ENCODE measurements at regions not wholly inside any gene's neighbourhood (a gene's known extent, or its start where the extent isn't known, plus 50 kb on each side); places are given as distances from the start of the nearest gene placed in this dataset.

DNA sequence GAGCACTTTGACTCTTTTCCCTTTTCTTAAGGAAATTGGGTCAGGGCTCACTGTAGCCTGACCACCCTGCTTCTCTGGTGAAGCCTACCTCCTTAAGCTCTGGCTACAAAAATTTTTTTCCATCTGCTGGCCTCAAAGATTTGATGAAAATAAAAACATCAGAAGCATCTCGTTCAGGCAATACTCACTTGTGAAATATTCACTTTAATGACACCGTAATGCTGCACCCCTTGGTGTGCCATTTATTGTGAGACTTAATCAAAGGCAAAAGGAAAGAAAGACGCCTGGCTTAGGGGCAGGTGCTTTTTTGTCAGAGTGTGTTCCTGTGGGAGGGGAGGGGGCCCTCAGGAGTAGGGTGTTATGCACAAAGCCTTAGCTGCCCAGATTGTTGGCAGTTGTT, 155.0 kb upstream of the TMPO start:
- no peak for DNase-seq

DNA sequence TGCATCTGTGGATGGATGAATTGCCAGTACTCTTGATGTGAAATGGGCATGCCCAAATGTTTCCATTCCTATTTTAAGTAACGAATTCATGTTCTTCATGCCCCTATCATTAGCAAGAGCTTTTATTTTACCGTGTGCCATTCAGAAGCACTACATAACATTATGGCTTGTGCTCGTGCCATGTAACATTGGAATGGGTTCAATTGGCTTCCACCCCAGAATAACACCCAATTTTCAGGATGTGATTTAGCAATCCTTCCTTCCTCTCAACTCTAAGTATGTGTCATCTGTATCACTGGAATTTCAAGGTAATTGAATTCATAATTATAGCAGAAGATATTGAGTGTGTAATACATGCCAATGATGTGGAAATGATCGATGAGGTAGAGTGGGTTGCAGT, 145.8 kb upstream of the TMPO start:
- no peak for DNase-seq

DNA sequence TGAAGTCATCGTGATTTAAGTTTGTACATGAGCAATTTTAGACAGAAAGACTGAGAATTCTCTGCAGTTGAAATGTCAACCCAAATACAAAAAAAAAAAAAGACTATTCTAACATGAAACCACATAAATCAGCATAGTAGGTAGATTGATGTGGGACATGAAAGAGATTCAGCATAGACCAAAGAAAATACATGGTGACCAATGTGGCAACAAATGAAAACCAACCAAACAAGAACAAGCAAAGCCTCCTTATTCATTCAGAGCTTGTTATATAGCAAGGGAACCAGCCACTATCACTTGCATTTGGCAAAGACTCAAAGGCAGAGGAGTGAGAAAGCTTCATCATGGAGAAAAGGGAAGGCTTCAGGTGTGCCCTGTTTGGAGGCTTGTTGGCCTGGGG, 144.4 kb upstream of the TMPO start:
- DNase-seq, result no peak

- no peak for DNase-seq
These were observed 144.0 kb upstream of the TMPO start for GRCh38 chr12:98371419-98371818.

DNA sequence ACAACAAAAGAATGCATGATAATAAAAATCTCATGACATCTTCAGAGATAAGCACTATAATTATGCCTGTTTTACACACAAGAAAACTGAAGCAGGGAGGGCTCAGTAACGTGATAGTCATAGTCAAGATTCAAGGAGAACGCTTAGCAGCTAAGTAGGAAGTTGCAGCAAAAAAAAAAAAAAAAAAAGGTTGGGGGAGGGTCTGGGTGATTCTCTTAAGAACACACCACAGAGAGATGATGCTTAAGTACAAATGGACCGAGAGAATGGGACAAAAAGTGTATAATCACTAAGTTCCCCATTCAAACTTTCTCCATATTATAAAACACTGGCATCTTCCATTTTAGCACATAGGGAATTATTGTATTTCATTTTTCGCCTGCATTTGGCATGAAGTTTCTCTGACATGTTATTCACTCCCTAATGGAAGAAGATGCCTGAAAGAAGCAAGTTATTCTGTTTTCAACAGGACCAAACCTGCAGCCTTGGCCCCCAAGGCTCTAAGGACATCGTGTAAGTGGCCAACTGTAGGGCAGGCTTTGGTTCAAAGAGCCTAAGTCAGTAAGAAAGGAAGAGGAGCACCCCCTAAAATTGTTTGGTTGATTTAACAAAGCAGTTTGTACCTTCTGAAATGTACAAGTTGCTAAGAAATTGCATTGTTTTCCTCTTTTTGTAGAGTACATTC, 142.9 kb upstream of the TMPO start:
- DNase-seq, result no peak

- peak; percentile 82 for DNase-seq
These were observed 142.3 kb upstream of the TMPO start for GRCh38 chr12:98373025-98373554.

DNA sequence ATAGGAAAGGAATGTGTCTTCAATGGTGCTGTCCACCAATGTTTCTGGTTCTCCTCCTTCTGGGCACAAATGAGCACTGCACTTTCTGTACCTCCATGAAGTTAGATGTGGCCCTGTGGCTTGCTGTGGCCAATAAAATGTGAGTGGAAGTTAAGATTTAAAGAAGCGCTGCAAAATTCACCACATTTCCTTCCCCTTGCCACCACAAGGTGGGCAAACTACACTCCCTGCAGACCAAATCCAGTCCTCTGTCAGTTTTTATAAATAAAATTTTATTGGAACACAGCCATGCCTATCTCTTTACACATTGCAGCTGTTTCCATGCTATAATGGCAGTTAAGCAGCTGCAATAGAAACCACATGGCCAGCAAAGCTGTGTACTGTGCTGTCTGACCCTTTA, 141.4 kb upstream of the TMPO start:
- no peak for DNase-seq

DNA sequence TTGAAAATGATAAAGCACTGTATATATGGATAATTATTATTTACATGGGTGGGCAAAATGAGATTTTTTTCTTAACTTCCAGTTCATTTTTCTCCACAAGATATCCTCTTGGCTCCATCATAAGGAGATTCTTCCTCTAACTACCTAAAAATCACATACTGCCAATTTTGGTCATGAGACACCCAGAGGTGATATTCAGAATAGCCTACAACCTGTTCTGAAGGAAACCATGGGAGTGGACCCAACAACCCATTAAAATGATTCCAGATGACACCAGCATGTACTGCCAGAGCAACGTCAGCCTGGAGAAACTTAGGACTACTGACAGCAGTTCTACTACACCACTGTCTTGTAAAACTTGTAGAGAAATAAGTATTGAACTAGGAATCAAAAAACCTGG, 136.3 kb upstream of the TMPO start:
- DNase-seq, result no peak

DNA sequence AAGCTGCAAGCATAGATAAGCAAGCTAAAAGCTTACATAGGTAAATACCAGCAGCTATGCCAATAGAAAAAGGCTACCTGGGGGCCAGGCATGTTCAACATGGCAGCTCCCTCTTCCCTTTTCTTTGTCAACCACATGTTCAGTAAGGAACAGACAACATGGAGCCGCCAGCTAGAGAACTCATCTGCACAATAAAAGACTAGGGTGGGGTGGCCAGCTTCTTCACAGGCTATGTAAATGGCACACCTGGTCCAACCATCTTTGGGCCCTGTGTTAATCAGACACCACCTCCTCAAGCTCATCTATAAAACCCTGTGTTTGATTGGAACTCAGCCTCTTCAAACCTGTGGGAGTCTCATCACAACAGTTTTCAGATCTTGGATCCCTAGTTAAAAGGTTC, 129.7 kb upstream of the TMPO start:
- DNase-seq, result no peak

GRCh38 chr12:98387444-98387843, 127.9 kb upstream of the TMPO start:
- DNase-seq, result no peak

GRCh38 chr12:98388126-98388525, 127.3 kb upstream of the TMPO start:
- peak; percentile 89 for DNase-seq

DNA sequence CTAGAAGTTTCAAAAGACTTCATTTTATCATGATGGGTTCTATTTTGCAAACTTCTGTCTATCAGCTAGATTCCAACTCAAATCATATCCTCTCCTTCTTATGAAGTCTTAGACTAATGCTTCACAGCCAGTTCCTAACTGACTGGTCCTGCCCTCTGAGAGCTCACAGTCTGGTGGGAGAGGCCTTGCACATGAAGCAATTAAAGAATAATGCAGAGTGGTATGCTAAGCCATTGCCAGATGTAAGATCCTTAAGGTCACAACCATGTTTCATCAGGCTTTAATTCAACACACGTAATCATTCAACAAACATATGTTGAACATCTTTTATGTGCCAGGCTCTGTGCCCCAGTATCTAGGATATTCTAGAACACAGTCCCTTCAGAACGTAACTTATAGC, 125.8 kb upstream of the TMPO start:
- DNase-seq, result no peak

DNA sequence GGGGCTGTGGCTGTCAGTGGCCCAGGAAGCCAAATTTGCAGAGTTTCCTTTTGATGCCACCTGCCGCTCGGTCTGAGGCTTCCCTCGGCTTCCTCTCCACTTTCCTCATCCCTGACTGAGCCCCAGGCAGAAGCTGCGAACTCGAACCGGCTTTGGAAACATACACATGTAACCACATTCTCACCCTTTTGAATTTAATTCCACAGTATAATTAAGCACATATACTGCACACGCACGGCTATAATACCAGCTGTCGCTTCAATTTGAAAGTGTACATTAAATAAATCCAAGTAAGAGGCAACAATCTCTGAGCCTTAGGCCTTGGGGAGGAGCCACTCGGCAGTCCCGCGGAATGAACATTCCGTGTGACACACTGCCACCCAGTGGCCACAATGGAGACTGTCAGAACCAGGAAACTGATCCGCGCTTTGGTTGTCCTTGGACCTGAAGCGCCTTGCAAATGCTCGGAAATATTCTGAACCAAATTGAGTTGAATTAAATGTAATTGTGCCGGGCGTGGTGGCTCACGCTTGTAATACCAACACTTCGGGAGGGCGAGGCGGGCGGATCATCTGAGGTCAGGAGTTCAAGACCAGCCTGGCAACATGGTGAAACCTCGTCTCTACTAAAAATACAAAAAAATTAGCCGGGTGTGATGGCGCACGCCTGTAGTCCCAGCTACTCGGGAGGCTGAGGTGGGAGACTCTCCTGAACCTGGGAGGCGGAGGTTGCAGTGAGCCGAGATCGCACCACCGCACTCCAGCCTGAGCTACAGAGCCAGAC, 117.9 kb upstream of the TMPO start:
- DNase-seq, result peak; percentile 94

DNA sequence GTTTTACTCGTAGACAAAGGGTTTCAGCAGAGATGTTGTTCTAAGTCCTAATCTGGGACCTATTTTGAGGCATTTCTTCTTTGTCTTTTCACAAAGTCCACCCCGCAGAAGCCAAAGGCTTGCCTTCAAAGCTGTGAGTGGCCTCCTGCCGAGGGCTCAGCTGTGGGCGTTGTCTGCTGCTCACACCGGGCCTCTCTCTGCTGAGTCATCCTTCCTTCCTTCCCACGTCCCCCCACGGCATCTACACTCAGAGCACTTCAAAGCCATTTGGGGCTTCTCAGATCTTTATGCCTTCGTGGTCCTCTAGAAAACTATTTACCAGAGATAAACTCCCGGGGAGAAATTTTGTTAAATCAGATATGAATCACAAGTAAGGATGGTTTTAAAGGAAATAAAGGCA, 115.9 kb upstream of the TMPO start:
- no peak for DNase-seq

GRCh38 chr12:98401427-98401826, 114.0 kb upstream of the TMPO start:
- no peak for DNase-seq

DNA sequence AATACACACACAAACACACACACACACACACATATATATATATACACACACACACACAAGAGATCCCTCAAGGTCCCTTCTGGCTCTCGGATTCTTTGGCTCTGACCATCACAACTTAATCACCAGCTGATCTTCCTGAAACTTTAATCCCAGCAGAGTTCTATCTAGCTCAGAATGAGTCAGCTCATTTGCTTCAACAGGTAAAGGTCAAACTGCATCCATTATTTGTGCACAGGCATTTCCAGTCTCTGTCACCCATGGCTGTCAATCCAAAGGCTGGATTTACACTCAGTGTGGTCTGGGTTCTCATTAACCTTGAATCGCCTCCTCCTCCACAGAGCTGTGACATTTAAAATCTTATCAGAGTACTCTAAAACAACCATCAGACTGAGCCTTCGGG, 113.3 kb upstream of the TMPO start:
- no peak for DNase-seq

GRCh38 chr12:98402671-98403070, 112.7 kb upstream of the TMPO start:
- DNase-seq, result no peak

GRCh38 chr12:98403385-98403784, 112.0 kb upstream of the TMPO start:
- DNase-seq, result no peak

- DNase-seq, result no peak
These were observed 111.5 kb upstream of the TMPO start for GRCh38 chr12:98403936-98404335.

DNA sequence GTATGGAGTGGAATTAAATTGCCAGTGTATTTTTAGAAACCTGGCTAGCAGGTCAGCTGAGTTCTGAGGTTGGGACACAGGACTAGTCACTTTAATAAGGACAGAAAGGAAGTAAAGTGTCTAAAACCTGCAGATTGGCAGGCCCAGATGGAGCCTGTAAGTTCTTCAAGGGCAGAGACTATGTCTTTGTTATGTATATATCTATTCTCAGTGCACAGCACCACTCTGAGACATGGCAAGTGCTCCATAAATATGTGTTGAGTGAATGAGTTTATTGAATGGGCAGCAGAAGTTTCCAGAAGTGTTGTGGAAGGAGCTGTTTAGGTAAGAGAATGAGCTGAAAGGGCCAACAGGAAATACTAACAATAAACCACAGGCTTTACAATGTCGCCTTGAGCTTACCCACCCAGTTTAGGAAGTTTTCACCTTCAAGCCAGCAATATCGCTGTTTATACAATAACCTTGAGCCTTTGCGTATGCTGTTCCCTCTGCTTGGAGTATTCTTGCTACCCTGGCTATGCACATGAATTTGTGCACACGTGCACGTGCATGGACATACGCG, 109.5 kb upstream of the TMPO start:
- no peak for DNase-seq

GRCh38 chr12:98406378-98406777, 109.0 kb upstream of the TMPO start:
- DNase-seq, result no peak

- DNase-seq, result no peak
These were observed 106.7 kb upstream of the TMPO start for GRCh38 chr12:98408681-98409080.

GRCh38 chr12:98409548-98409947, 105.8 kb upstream of the TMPO start:
- DNase-seq, result no peak

GRCh38 chr12:98410356-98410755, 105.0 kb upstream of the TMPO start:
- DNase-seq, result no peak

Measured in NCI-H1105 treated with DMSO at 0.1 percent for 48 hours (cell line).